Ectodermal cell (in vitro differentiated cells): ENCODE measurements at regions not wholly inside any gene's neighbourhood (a gene's known extent, or its start where the extent isn't known, plus 50 kb on each side); places are given as distances from the start of the nearest gene placed in this dataset.

Experiments used
- H3K27ac ChIP-seq: 2 replicates; pipeline ENCODE4 v1.7.0; 2013; ENCODE audit warnings: mild to moderate bottlenecking, low read depth, low read length; ENCODE audit not compliant: insufficient read depth, poor library complexity, severe bottlenecking
- H3K27me3 ChIP-seq: 2 replicates; pipeline ENCODE4 v1.7.0; 2013; ENCODE audit warnings: mild to moderate bottlenecking, low read length; ENCODE audit not compliant: insufficient read depth, control insufficient read depth, poor library complexity, severe bottlenecking
- H3K36me3 ChIP-seq: one replicate; pipeline ENCODE4 v1.7.0; 2013; ENCODE audit warnings: low read length; ENCODE audit not compliant: control insufficient read depth, insufficient read depth
- H3K4me1 ChIP-seq: one replicate; pipeline ENCODE4 v1.7.0; 2013; ENCODE audit warnings: low read length; ENCODE audit not compliant: control insufficient read depth, insufficient read depth
- H3K4me3 ChIP-seq: 2 replicates; pipeline ENCODE4 v1.7.0; 2013; ENCODE audit warnings: low read depth, low read length, control low read depth; ENCODE audit not compliant: insufficient read depth
- H3K9me3 ChIP-seq: 2 replicates; pipeline ENCODE4 v1.7.0; 2013; ENCODE audit warnings: mild to moderate bottlenecking, low read length, moderate library complexity; ENCODE audit not compliant: control insufficient read depth
- WGBS, 2 experiments: methylation state at CpG; one replicate each; pipeline ENCODE4 v1.1.7; 2013; ENCODE audit warnings: missing lambda C conversion rate in 2 of 2; 5-methylcytosine and 5-hydroxymethylcytosine counted together

- H3K4me1 ChIP-seq = peaks cover 5% of the 10 kb centered on the region
- H3K9me3 ChIP-seq = no peaks in the 10 kb centered on the region
- no peak overlapping the region for H3K27ac ChIP-seq
- no peaks in the 10 kb centered on the region for H3K27me3 ChIP-seq
- H3K36me3 ChIP-seq = no peaks in the 10 kb centered on the region
- no peak overlapping the region for H3K4me3 ChIP-seq
Observed at GRCh38 chr14:55734731-55735130, 154.7 kb downstream of the KTN1 start.

GRCh38 chr14:55739967-55740648, 160.1 kb downstream of the KTN1 start:
- no peaks in the 10 kb centered on the region for H3K9me3 ChIP-seq
- WGBS, 2 experiments = 76 to 77% methylated on average over 6 of the region's 6 CpGs
- H3K27ac ChIP-seq = no peak overlapping the region
- H3K36me3 ChIP-seq = no peaks in the 10 kb centered on the region
- no peak overlapping the region for H3K4me3 ChIP-seq
- H3K4me1 ChIP-seq = peaks cover 18% of the 10 kb centered on the region
- no peaks in the 10 kb centered on the region for H3K27me3 ChIP-seq

- H3K9me3 ChIP-seq = no peaks in the 10 kb centered on the region
- H3K36me3 ChIP-seq = no peaks in the 10 kb centered on the region
- WGBS, 2 experiments = 82 to 86% methylated on average over 3 of the region's 3 CpGs
- no peak overlapping the region for H3K4me3 ChIP-seq
- H3K27me3 ChIP-seq = no peaks in the 10 kb centered on the region
- H3K27ac ChIP-seq = no peak overlapping the region
- H3K4me1 ChIP-seq = peaks cover 18% of the 10 kb centered on the region
Observed at GRCh38 chr14:55740649-55740989, 160.6 kb downstream of the KTN1 start.

- WGBS, 2 experiments = 83 to 86% methylated on average over 5 of the region's 5 CpGs
- peaks cover 6% of the 10 kb centered on the region for H3K27me3 ChIP-seq
- H3K36me3 ChIP-seq = no peaks in the 10 kb centered on the region
- peaks cover 18% of the 10 kb centered on the region for H3K4me1 ChIP-seq
- H3K4me3 ChIP-seq = no peak overlapping the region
- no peak overlapping the region for H3K27ac ChIP-seq
- no peaks in the 10 kb centered on the region for H3K9me3 ChIP-seq
Observed at GRCh38 chr14:55741240-55741639, 161.2 kb downstream of the KTN1 start.

- H3K36me3 ChIP-seq = no peaks in the 10 kb centered on the region
- 94 to 96% methylated on average over 6 of the region's 6 CpGs for WGBS, 2 experiments
Observed at GRCh38 chr14:55743551-55743950, 163.5 kb downstream of the KTN1 start.

GRCh38 chr14:55744321-55744720, 164.3 kb downstream of the KTN1 start:
- 89 to 90% methylated on average over 4 of the region's 4 CpGs for WGBS, 2 experiments
- H3K27me3 ChIP-seq = peaks cover 27% of the 10 kb centered on the region

More at GRCh38 chr14:55743551-55743950, 163.5 kb downstream of the KTN1 start:
- H3K27ac ChIP-seq = no peak overlapping the region
- no peaks in the 10 kb centered on the region for H3K9me3 ChIP-seq
- H3K4me1 ChIP-seq = peaks cover 18% of the 10 kb centered on the region
- H3K27me3 ChIP-seq = peaks cover 27% of the 10 kb centered on the region
- H3K4me3 ChIP-seq = no peak overlapping the region

GRCh38 chr14:55745906-55746305, 165.9 kb downstream of the KTN1 start:
- Histone ChIP-seq H3K27ac (no peak overlapping the region), H3K4me1 (peaks cover 15% of the 10 kb centered on the region), H3K4me3 (no peak overlapping the region), H3K36me3 (no peaks in the 10 kb centered on the region), H3K27me3 (peaks cover 27% of the 10 kb centered on the region), H3K9me3 (no peaks in the 10 kb centered on the region)
- WGBS, 2 experiments = 93 to 95% methylated on average over 7 of the region's 7 CpGs

More at GRCh38 chr14:55744321-55744720, 164.3 kb downstream of the KTN1 start:
- Histone ChIP-seq H3K4me1 (peaks cover 23% of the 10 kb centered on the region), H3K9me3 (no peaks in the 10 kb centered on the region), H3K36me3 (no peaks in the 10 kb centered on the region), H3K27ac (no peak overlapping the region), H3K4me3 (no peak overlapping the region)

GRCh38 chr14:55746558-55746957, 166.6 kb downstream of the KTN1 start:
- no peak overlapping the region for H3K27ac ChIP-seq
- H3K4me3 ChIP-seq = no peak overlapping the region
- WGBS, 2 experiments = 92 to 93% methylated on average over 2 of the region's 2 CpGs
- peaks cover 27% of the 10 kb centered on the region for H3K27me3 ChIP-seq
- peaks cover 12% of the 10 kb centered on the region for H3K4me1 ChIP-seq
- H3K9me3 ChIP-seq = no peaks in the 10 kb centered on the region
- no peaks in the 10 kb centered on the region for H3K36me3 ChIP-seq

- Histone ChIP-seq H3K9me3 (no peaks in the 10 kb centered on the region), H3K4me3 (no peak overlapping the region), H3K4me1 (peaks cover 13% of the 10 kb centered on the region), H3K36me3 (no peaks in the 10 kb centered on the region), H3K27ac (no peak overlapping the region), H3K27me3 (peaks cover 27% of the 10 kb centered on the region)
- 93 to 95% methylated on average over 6 of the region's 6 CpGs for WGBS, 2 experiments
Observed at GRCh38 chr14:55747186-55747585, 167.2 kb downstream of the KTN1 start.

- Histone ChIP-seq H3K9me3 (no peaks in the 10 kb centered on the region), H3K4me3 (no peak overlapping the region), H3K4me1 (peaks cover 23% of the 10 kb centered on the region), H3K36me3 (no peaks in the 10 kb centered on the region), H3K27ac (no peak overlapping the region), H3K27me3 (peaks cover 27% of the 10 kb centered on the region)
- WGBS, 2 experiments = 67 to 86% methylated on average over 1 of the region's 1 CpG
Observed at GRCh38 chr14:55749201-55749812, 169.3 kb downstream of the KTN1 start.
